ENCODE measurements at regions not wholly inside any gene's neighbourhood (a gene's known extent, or its start where the extent isn't known, plus 50 kb on each side); places are given as distances from the start of the nearest gene placed in this dataset.

DNA sequence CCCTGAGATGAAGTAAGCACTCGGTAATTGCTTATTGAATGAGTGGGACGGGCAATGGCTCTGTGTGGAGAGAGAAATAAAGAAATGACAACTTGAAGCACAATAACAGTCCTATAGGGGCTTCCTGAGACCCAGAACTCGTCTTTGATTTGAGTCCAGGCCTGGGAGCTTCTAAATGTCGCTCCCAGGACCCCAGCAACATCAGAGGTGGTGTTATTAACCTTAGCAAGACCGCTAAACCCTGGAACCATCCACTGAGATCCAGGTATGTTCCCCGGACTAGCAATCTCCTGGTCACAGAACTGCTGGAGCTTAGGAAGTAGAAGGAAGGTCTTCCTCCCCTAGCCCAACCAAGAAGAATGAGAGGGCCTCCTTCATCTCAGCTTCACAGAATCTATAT, 160.0 kb downstream of the MINAR1 start:
- TF ChIP-seq POLR2A (IDR thresholded peaks at IDR 0.05; ENCODE audit: low read length) = no peak
- no peak for TF ChIP-seq GATA1 (IDR thresholded peaks at IDR 0.05; ENCODE audit: low read depth, low read length)
